NCI-H1694 (cell line): ENCODE measurements at regions not wholly inside any gene's neighbourhood (a gene's known extent, or its start where the extent isn't known, plus 50 kb on each side); places are given as distances from the start of the nearest gene placed in this dataset.
"Not testable (repeated sequence)": the region's sequence is repeated elsewhere in the genome, so short reads cannot be mapped to it uniquely, and the experiment has no call there.

Experiments
- DNase-seq: peaks from one replicate; lab custom pipeline; 2025; lab: John Stamatoyannopoulos, UW

DNA sequence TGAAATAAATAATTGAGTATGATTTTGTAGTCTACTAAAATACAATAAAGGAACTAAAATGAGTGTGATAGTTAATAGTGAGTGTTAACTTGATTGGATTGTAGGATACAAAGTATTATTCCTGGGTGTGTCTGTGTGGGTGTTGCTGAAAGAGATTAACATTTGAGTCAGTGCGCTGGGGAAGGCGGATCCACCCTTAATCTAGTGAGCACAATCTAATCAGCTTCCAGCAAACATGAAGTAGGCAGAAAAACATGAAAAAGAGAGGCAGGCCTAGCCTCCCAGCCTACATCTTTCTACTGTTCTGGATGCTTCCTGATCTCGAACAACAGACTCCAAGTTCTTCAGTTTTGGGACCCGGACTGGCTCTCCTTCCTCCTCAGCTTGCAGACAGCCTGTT lies 1716.6 kb downstream of the MRPL39 start:
- DNase-seq = no peak

DNA sequence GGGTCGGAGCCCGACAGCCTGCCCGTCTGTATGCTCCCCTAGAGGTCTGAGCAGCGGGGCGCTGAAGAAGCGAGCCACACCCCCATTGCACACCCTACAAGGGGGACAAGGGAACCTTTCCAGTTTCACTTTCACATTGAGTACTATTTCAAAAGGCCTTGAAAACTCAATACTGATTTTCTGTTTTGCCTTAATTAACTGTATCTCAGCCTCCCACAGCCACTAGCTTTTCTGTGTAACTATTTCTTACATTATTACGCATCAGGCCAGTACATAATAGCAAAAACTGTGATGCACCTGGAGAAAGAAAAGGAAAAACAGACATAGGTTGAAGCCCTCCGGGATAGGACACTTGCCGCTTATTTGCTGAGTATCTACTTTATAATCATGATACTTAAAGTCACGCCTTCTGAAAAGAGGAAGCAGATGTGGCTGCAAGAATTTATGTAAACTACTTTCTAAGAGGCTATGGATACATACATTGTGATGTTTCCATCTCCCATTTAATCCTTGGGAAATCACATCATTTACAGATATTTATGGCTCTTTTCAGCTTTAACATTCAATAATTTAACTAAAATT lies 1719.5 kb downstream of the MRPL39 start:
- DNase-seq = no peak

DNA sequence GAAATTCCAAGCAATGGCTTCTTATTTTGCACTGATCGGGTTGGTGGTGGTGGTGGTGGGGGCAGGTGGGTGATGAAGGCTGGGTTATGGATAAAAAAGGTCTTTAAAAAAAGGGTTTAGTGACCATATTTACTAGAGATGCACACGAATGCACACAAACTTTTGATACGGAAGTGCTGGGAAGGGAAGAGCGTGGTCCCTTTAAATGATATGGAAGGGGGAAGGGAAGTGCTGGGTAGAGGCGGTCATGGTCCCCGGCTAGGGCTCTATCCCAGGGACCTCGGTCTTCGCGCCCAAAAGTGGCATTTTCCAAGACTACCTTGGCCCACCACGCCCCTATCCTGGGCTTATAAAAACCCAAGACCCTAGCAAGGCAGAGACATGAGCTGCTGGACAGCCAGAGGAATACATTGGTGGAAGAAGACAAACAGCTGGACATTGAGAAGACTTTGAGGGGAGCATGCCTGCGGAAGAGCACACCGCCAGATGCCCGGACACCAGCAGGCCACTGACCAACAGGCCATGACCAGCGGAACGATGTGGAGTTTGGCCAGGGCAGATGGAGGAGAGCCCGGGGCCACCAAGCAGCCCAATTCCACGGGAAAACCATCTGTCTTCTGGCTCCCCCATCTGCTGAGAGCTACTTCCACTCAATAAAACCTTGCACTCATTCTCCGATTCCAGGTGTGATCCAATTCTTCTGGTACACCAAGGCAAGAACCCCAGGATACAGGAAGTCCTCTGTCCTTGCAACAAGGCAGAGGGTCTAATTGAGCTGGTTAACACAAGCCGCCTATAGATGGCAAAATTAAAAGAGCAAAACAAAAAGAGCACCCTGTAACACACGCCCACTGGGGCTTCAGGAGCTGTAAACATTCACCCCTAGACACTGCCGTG lies 1720.2 kb downstream of the MRPL39 start:
- DNase-seq = no peak

DNA sequence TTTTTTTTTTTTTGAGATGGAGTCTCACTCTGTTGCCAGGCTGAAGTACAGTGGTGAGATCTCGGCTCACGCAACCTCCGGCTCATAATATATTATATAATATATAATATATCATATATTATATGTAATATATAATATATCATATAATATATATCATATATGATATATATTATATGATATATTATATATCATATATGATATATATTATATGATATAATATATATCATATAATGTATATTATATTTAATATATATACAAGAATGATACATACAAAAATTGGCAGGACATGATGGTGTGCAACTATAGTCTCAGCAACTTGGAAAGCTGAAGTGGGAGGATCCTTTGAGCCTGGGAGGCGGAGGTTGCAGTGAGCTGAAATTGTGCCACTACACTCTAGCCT lies 1725.5 kb downstream of the MRPL39 start:
- DNase-seq = no peak

DNA sequence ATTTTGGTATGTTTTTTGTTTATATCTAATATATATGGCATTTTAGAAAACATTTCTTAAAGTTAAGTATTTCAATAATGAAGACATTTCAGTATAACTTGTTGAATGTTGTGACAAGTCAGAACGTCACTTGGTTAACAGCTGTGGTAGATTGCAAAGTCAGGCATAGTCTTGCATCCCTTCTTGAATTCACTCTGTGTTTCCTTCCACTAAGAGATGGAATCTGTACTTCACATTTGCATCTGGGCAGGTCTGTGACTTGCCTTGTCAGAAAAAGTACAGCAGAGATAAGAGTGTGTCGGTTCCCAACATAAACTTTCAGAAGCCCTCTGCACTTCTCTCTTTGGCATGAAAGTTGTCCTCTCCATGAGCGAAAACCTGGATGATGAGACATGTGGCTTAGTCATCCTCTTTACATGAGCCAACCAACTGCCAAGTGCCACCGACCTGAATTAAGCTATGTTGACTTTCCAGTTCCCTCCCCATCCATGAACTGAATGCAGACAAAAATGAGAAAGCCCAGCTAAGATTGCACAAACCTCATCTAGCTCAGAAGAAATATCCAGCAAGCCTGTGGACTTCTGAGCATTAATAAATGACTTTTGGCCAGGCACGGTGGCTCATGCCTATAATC lies 1730.2 kb downstream of the MRPL39 start:
- DNase-seq = no peak

DNA sequence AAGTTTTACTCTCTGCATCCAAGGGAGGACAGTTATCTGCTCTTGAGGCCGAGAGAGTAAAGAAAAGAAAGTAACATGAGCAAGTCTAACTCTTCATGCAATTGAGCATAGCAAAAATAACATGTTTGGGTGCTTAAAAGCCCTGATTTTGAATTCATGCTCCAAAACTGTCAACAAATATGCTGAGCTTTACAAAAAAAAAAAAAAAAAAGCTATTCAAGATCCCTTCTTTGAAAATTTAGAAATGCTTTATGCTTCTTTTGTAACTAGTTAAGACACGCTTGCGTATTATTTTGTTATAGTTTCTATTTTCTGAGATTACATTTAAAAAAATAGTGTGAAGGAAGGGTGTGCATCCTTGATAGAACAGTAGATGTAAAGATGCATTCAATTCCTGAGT lies 1733.0 kb downstream of the MRPL39 start:
- no peak for DNase-seq

DNA sequence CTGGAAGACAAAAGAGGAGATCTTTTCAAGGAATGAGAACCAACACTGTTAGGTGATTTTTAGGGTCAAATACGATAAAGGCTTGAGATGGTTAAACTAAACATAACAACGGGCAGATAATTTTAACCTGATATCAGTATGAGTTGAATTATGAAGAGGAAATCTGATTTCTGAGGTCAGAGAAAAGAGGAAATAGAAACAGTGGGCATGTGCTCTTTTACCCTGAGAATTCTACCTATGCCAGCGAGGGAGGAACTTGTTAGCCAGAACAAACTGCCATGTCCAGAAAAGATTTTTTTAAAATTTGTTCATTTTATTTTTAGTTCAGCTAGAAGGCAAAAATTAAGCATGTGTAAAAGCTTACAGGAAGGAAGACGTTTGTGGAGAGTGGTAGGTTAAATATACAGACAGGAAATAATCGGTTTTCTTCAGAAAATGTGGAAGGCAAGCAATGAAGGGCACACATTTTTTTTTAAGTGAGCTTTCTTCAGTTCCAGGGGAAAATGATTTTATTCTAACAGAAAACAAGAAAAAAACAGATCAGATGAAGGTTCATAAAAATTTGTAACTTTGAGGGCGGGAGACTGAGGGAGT lies 1745.3 kb downstream of the MRPL39 start:
- no peak for DNase-seq

DNA sequence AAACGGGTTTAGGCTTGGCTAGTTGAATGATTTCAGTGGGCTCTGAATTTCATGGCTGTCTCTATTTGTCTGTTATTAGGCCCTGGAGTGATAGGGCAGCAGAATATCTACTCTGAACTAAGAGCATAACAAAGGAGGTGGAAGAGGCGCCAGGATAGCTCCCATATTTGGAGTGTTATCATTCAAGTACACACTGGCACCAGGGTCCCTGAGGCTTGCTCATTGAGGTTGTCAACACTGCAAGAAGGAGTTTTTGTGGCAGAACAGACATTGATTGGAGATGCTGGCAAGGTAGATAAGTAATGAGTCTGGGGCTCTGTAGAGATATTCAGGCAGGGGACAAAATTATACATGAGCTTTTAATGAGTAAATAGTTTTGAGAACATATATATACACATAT lies 1748.4 kb downstream of the MRPL39 start:
- DNase-seq = no peak

DNA sequence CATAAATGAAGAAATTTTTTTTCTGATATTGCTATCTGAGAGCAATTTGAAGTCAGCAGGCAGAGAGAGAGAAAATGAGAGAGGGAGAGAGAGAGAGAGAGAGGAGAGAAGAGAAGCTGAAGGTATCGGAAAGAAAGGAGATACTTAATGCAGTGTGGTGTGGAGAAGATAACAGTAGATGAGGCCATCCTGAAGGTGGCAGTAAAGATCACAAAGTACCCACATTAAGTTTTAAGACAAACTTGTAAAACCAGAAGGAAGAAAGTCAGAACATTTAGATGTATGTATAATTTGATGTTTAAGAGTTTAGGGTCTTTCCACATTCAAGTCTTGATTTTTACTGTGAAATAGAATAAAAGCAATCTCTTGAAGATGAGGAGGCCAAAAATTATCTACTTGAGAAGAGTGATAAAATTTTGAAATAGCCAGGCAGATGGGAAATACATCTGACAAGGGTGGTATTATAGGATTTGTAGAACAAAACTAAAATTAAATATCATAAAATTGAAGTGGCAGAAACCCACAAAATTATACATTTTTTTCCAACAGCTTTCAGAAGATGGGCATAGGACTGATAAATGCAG lies 1753.4 kb downstream of the MRPL39 start:
- no peak for DNase-seq

DNA sequence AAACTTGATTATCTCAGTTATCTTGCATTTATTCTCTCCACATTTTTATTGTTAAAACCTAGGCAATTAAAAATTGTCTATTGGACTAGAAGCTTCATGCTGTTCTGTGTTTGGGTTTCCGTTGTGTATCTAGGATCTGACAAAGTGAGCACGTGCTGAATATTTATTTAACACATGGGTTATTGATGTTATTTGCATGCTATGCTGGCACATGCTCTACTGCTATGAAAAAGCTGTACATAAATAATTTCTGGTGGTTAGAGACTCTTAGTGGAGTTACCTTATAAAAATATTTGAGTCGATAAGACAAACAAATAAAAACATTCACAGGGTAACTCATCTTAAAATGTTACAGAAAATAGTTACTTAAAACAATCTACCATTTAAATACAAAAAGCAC lies 1769.7 kb downstream of the MRPL39 start:
- peak; percentile 34 for DNase-seq

DNA sequence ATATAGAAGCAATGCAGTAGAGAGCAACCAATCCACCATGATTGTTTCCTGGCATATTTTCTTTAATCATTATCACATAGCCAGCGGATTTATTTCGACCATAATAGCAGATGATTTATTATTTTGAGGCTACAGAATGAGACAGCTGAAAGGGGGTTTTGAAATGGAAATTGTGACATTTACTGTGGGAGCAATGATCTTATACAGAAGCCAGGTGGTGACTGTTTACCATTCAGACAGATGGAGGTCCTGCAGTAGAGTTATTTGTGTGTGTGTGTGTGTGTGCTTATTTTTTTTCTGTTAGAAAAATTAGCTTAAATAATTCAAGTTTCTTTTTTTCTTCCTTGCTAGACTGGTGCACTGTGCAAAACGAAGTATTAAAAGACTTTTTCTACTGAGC lies 1784.5 kb downstream of the MRPL39 start:
- peak; percentile 75 for DNase-seq

DNA sequence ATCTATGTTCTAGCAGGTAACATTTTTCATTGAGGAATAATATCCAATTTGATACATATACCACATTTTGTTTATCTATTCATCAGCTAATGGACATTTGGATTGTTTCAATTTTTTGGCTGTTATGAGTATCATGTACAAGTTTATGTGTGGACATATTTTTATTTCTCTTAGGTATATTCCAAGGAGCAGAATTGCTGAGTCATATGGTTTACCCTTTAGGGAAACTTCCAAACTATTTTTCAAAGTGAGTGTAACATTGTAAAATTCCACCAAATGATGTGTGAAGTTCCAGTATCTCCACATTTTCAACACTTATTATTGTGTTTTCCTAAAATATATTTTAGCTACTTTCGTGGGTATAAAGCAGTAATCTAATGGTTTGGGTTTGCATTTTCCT lies 1789.9 kb downstream of the MRPL39 start:
- no peak for DNase-seq

DNA sequence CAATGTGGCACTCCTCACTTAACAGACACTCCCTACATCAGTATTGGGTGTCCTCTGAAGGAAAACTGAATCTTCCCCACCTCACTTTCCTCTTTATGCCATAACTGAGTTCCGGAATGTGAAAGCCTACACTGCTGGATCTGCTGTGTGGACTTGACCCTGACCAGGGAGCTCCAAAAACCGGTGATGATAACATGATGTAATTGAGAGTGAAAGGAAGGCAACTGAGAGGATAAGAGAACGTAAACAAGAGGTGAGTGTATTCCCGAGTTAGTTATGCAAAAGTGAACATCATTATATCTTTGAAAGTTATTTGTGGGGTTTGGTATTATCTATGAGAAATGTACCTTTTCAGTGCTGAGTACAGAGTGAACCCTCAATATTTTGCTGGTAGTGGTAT lies 1794.8 kb downstream of the MRPL39 start:
- DNase-seq = no peak

DNA sequence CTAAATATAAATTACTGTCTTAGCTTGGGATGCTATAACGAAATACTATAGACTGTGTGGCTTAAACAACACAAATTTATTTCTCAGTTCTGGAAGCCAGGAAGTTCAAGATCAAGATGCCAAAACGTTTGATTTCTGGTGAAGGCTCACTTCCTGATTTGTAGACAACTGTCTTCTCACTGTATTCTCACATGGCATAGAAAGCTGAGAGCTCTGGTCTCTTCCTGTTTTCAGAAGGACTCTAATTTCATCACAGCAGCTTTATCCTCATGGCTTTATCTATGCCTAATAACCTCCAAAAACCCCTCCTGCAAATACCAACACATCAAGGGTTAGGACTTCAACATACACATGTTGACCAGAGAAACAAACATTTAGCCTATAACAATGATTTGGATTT lies 1795.5 kb downstream of the MRPL39 start:
- no peak for DNase-seq

DNA sequence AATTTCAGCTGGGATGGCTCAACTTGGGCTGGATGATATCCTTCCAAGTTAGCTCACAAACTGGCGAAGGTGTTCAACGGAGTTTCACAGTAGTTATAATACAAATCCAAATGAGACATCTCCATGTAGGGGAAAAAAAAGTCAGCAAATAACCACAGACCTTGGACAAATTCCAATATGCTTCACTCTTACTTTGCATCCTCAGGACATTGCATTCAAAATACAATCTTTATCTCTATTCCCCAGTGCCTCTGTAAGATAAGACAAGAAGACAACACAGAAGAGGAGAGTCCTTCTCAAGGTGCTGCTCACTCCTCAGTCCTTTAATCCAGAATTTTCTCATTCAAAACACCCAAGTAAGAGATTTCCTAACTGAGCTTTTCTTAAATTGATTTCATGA lies 1797.7 kb downstream of the MRPL39 start:
- no peak for DNase-seq

DNA sequence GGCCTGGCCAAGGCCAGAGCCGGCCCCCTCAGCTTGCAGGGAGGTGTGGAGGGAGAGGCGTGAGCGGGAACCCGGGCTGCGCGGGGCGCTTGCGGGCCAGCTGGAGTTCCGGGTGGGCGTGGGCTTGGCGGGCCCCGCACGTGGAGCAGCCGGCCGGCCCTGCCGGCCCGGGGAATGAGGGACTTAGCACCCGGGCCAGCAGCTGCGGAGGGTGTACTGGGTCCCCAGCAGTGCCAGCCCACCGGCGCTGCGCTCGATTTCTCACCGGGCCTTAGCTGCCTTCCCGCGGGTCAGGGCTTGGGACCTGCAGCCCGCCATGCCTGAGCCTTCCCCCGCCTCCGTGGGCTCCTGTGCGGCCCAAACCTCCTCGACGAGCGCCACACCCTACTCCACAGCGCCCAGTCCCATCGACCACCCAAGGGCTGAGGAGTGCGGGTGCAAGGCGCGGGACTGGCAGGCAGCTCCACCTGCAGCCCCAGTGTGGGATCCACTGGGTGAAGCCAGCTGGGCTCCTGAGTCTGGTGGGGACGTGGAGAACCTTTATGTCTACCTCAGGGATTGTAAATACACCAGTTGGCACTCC lies 1800.2 kb downstream of the MRPL39 start:
- not testable (repeated sequence) for DNase-seq

DNA sequence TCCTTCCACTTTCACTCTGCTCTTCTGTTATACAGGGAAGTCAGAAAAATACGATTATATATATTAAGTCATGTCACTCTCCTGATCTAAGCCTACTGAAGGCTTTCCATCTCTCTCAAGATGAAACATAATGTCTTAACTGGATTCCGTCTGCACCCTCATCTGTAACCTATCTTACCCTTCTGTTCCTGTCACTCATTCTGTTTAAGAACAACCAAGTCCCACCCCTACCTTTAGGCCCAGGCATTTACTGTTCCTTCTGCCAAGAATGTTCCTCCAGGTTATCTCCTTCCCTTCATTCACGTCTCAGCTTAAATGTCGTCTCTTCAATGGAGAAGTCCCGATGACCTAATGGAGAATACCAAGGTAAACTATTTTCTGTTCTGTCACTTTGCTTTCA lies 1802.4 kb downstream of the MRPL39 start:
- no peak for DNase-seq

DNA sequence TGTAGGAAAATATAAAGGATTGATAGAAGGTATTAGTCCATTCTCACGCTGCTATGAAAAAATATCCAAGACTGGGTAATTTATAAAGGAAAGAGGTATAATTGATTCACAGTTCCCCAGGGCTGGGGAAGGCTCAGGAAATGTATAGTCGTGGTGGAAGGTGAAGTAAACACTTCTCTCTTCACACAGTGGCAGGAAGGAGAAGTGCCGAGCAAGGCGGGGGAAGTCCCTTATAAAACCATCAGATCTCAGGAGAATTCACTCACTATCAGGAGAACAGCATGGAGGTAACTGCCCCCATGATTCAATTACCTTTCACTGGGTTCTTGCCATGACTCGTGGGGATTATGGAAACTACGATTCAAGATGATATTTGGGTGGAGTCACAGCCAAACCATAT lies 1806.0 kb downstream of the MRPL39 start:
- DNase-seq = no peak

DNA sequence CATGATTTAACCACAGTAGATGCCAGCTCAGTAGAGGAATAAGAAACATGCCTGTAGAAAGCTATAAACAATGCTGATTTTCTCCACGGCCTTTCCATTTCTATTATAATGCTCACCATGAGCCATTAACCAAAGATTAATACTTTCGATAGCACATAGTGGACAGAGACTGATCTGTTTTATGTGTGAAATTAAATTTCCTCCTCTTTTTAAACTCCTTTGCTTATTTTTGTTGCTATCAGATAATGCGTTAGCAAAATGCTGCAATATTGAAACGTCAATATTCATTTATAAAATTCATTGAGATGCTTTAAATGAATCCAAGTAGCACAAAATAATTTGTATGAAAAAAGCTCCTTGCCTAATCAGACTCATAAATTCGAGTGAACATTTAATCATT lies 1807.9 kb downstream of the MRPL39 start:
- DNase-seq = no peak

DNA sequence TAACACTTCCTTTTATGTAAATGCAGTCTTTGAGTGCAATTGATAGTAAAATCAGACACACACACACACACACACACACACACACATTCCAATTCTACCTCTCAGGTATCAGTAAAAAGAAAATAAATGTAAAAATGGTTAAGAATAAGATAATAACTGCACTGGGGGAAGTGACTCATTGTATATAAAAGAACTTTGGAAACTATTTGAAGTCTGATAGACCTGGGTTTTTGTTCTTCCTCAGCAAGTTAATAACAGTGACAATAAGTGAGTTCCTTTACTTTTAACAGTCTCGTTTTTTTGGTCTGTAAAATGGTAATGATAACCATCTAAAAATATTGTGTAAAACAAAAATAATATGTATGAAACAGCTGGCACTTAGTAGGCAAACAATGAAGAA lies 1815.0 kb downstream of the MRPL39 start:
- no peak for DNase-seq

DNA sequence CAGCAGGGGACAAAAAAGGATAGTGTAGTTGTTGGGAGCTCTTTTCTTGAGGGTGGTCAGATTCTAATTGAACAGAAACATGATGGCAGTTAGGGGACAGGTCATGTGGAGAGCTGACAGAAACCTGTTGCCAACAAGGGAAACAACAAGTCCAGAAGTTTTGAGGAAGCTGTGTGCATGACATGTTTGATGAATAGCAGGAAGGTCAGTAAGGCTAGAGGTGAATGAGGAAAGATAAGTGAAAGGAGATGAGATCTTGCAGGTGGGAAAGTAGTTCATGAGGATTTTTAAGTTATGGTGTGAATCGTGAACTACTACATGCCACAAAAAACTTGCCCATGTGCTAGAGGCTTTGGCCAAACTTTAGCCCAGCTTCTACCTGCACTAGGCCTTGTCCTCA lies 1817.4 kb downstream of the MRPL39 start:
- DNase-seq = no peak

DNA sequence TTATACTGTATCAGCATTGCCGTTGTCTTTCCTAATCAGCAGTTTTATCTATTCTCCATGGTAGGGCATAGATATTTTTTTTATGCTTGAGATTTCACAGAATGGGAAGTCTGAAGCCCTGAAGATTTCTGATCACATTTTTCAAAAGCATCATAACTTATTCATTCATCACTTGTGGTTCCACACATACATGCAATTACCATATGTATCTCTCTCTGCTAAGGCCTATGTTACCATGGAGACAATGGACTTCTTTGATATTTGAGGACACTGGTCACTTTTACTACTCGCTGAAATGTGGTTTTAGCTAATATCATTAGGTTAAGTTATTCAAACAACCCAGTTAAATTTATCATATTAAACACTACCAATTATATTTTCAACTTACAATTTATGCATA lies 1827.0 kb downstream of the MRPL39 start:
- DNase-seq = no peak
